ENCODE measurements at regions not wholly inside any gene's neighbourhood (a gene's known extent, or its start where the extent isn't known, plus 50 kb on each side); places are given as distances from the start of the nearest gene placed in this dataset.

DNA sequence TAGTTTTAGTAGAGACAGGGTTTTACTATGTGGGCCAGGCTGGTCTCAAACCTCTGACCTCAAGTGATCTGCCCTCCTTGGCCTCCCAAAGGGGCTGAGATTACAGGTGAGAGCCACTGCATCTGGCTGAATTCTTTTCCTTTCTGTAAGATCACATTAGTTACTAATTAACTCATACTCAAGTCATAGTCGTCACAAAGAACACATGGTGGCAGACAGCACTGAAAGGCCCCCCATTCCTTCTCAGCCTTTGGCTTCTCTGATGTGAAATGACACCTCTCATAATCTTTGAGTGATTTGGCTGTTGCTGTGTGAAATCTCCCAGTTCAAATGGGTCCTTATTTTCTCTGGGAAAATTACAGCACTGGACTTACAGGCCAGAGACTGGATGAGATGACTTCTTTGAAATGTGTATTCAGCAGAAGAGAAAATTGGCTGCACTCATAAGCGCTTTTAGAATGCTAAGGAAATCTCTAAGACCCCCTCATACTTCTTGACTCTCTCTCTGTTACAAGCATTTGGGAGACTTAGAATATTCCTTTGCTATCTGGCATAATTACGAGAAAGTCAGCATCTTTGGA lies 764.8 kb downstream of the RNF144A start (continued):
- TF ChIP-seq, protein P1, sequence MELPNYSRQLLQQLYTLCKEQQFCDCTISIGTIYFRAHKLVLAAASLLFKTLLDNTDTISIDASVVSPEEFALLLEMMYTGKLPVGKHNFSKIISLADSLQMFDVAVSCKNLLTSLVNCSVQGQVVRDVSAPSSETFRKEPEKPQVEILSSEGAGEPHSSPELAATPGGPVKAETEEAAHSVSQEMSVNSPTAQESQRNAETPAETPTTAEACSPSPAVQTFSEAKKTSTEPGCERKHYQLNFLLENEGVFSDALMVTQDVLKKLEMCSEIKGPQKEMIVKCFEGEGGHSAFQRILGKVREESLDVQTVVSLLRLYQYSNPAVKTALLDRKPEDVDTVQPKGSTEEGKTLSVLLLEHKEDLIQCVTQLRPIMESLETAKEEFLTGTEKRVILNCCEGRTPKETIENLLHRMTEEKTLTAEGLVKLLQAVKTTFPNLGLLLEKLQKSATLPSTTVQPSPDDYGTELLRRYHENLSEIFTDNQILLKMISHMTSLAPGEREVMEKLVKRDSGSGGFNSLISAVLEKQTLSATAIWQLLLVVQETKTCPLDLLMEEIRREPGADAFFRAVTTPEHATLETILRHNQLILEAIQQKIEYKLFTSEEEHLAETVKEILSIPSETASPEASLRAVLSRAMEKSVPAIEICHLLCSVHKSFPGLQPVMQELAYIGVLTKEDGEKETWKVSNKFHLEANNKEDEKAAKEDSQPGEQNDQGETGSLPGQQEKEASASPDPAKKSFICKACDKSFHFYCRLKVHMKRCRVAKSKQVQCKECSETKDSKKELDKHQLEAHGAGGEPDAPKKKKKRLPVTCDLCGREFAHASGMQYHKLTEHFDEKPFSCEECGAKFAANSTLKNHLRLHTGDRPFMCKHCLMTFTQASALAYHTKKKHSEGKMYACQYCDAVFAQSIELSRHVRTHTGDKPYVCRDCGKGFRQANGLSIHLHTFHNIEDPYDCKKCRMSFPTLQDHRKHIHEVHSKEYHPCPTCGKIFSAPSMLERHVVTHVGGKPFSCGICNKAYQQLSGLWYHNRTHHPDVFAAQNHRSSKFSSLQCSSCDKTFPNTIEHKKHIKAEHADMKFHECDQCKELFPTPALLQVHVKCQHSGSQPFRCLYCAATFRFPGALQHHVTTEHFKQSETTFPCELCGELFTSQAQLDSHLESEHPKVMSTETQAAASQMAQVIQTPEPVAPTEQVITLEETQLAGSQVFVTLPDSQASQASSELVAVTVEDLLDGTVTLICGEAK (IDR thresholded peaks at IDR 0.05): no peak
- TF ChIP-seq, protein P1 (CRISPR knock-in tag; IDR thresholded peaks at IDR 0.05): no peak
- TF ChIP-seq ZNF717 (CRISPR knock-in tag; IDR thresholded peaks at IDR 0.05): no peak
- TF ChIP-seq, protein P2, sequence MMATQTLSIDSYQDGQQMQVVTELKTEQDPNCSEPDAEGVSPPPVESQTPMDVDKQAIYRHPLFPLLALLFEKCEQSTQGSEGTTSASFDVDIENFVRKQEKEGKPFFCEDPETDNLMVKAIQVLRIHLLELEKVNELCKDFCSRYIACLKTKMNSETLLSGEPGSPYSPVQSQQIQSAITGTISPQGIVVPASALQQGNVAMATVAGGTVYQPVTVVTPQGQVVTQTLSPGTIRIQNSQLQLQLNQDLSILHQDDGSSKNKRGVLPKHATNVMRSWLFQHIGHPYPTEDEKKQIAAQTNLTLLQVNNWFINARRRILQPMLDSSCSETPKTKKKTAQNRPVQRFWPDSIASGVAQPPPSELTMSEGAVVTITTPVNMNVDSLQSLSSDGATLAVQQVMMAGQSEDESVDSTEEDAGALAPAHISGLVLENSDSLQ (IDR thresholded peaks at IDR 0.05): no peak

Measured in K562 (cell line).